Nephron (organoid): ENCODE measurements at regions not wholly inside any gene's neighbourhood (a gene's known extent, or its start where the extent isn't known, plus 50 kb on each side); places are given as distances from the start of the nearest gene placed in this dataset.

Experiments
- H3K27ac Mint-ChIP-seq, 3 experiments: 2 replicates each; pipeline ENCODE4 v1.8.0; 2020; ENCODE audit warnings: mixed read lengths in 3 of 3, mild to moderate bottlenecking in 2 of 3, moderate library complexity in 1 of 3
- H3K27me3 Mint-ChIP-seq: 2 replicates; pipeline ENCODE4 v1.8.0; 2021; ENCODE audit warnings: low read depth, mild to moderate bottlenecking, moderate library complexity, mixed read lengths
- H3K36me3 Mint-ChIP-seq: 2 replicates; pipeline ENCODE4 v1.8.0; 2020; ENCODE audit warnings: low read depth, mixed read lengths
- H3K4me1 Mint-ChIP-seq: 2 replicates; pipeline ENCODE4 v1.8.0; 2020; ENCODE audit warnings: mixed read lengths
- H3K4me3 Mint-ChIP-seq, 3 experiments: 2 replicates each; pipeline ENCODE4 v1.8.0; 2020; ENCODE audit warnings: mild to moderate bottlenecking in 3 of 3, mixed read lengths in 3 of 3, moderate library complexity in 2 of 3
- H3K9me3 Mint-ChIP-seq: 2 replicates; pipeline ENCODE4 v1.8.0; 2020; ENCODE audit warnings: mixed read lengths
- TF ChIP-seq, protein P1 (sequence below), 3 experiments: fragments of 200-600 bp; sonication (generic); IDR thresholded peaks; one replicate each; pipeline ENCODE4 v1.5.0; 2021; ENCODE audit warnings: antibody characterized with exemption in 3 of 3; ENCODE audit not compliant: unreplicated experiment in 3 of 3

- TF ChIP-seq, protein P1, sequence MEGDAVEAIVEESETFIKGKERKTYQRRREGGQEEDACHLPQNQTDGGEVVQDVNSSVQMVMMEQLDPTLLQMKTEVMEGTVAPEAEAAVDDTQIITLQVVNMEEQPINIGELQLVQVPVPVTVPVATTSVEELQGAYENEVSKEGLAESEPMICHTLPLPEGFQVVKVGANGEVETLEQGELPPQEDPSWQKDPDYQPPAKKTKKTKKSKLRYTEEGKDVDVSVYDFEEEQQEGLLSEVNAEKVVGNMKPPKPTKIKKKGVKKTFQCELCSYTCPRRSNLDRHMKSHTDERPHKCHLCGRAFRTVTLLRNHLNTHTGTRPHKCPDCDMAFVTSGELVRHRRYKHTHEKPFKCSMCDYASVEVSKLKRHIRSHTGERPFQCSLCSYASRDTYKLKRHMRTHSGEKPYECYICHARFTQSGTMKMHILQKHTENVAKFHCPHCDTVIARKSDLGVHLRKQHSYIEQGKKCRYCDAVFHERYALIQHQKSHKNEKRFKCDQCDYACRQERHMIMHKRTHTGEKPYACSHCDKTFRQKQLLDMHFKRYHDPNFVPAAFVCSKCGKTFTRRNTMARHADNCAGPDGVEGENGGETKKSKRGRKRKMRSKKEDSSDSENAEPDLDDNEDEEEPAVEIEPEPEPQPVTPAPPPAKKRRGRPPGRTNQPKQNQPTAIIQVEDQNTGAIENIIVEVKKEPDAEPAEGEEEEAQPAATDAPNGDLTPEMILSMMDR (IDR thresholded peaks at IDR 0.05; ENCODE audit: unreplicated experiment in 3 of 3): no peak
- no peak overlapping the region for H3K4me3 Mint-ChIP-seq
- H3K27me3 Mint-ChIP-seq: peaks cover 4% of the 10 kb centered on the region
- no peak overlapping the region for H3K27ac Mint-ChIP-seq
- no peaks in the 10 kb centered on the region for H3K36me3 Mint-ChIP-seq
- no peaks in the 10 kb centered on the region for H3K9me3 Mint-ChIP-seq
- H3K4me1 Mint-ChIP-seq: peaks cover 7% of the 10 kb centered on the region
These were observed 529.5 kb downstream of the ETS1 start for GRCh38 chr11:128057786-128058395.

DNA sequence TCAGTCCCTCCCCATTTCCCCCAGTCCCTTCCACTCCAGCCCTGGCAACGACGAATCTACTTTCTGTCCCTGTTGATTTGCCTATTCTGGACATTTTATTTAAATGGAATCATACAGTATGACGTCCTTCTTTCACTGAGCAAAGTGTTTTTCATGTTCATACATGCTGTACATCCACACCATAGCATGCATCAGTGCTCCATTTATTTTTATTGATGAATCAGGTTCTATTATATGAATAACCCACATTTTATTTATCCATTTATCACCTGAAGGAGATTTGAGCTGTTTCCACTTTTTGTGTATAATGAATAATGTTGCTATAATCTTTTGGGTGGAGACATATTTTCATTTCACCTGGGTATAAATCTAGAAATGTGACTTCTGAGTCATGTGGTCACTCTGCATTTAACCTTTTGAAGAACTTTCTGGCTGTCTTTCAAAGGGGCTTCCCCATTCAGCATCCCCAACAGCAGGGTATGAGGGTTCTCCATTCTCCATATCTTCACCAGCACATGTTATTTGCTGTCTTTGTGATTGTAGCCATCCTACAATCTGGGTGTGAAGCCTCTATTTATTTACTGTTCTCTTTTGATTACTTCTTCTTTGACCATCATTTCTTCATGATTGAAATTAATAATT lies 531.7 kb downstream of the ETS1 start:
- Mint-ChIP-seq H3K36me3 (no peaks in the 10 kb centered on the region), H3K9me3 (no peaks in the 10 kb centered on the region), H3K4me1 (peaks cover 16% of the 10 kb centered on the region), H3K27ac (peak overlapping the region in 1 of 3 experiments; percentile 13), H3K4me3 (no peak overlapping the region), H3K27me3 (peaks cover 4% of the 10 kb centered on the region)
- TF ChIP-seq, protein P1 (IDR thresholded peaks at IDR 0.05; ENCODE audit: unreplicated experiment in 3 of 3): no peak

DNA sequence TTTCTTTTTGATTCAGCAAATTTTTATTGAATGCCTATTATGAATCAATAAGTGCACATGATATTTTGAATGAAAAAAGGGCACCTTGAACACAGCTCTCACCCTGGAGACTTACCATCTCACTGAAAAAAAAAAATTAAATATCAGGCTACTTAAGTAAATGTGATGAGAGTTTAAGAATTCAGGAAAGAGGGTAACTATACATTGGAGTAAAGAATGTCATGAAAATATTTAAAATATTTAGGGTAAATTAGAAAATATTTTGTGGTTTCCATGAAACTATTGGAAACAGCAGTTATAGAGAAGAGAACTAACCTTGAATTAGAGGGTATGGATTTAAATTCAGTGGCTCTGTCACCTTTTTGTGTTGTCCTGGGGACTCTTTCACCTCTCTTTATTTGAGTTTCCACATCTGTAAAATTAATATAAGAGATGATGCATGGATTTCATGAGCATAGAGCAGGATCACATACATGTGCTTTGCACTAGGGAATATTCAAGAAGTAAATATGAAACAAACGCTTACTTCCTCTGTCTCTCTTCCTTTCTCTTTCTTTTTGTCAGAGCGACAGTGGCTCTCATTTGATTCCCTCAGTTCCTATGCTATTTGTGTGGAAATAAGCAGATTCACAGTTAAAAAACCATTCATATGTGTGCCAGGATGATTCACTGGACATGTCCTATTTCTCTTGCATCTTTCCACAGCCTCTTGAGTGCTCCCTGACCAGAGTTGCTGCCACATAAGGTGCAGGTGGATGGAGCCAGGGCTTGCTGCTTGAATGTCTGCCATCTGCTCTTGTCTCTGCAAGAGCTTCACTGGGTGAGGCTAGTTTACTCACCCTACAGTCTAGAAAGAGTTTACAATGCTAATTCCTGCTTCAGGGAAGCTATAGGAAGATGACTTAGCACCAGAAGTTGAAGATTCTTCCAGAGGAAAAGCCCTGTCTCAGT lies 533.1 kb downstream of the ETS1 start:
- Mint-ChIP-seq H3K9me3 (no peaks in the 10 kb centered on the region), H3K27ac (peak overlapping the region in 1 of 3 experiments; percentile 78), H3K4me3 (no peak overlapping the region), H3K36me3 (no peaks in the 10 kb centered on the region), H3K27me3 (peaks cover 4% of the 10 kb centered on the region), H3K4me1 (peaks cover 16% of the 10 kb centered on the region)
- TF ChIP-seq, protein P1 (IDR thresholded peaks at IDR 0.05; ENCODE audit: unreplicated experiment in 3 of 3): no peak

DNA sequence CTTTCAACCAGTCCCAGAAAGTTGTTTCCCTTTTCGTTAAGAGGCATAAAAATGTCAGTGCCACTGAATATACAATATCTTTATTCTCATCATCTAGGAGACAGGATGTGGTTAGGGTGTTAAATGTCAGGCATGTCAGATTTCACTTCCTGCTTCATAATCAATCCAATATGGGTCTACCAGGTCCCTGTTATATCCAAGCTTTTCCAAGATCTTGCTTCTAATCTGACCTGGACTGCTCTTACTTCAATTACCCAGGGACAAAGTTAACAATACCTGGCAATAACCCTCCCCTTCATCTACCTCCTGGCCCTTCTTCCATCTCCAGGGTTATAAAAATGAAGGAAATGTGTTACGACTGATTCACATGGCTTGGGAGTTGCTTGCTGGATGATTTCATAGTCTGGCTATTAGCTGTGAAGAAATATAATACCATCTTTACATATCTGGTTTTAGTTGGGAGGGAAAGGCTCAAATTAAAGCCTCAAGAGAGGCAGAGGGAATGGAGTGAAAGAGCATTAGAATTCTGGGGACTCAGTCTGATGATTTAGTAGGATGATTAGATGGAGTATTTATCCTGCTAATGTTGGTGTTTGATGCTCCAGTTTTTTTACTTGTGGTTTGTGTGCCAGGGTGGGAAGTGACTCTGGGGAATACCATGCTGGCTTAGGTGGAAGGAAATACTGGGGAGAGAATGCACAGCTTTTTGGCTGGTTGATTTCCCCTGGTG lies 534.3 kb downstream of the ETS1 start:
- Mint-ChIP-seq H3K4me1 (peaks cover 16% of the 10 kb centered on the region), H3K27ac (peak overlapping the region; percentile 15 to 78 (median 35)), H3K4me3 (no peak overlapping the region), H3K9me3 (no peaks in the 10 kb centered on the region), H3K27me3 (peaks cover 4% of the 10 kb centered on the region), H3K36me3 (no peaks in the 10 kb centered on the region)
- TF ChIP-seq, protein P1 (IDR thresholded peaks at IDR 0.05; ENCODE audit: unreplicated experiment in 3 of 3): no peak

GRCh38 chr11:128048121-128048520 lies 539.2 kb downstream of the ETS1 start:
- TF ChIP-seq, protein P1 (IDR thresholded peaks at IDR 0.05; ENCODE audit: unreplicated experiment in 3 of 3): no peak
- Mint-ChIP-seq H3K27ac (peak overlapping the region; percentile 42 to 91 (median 75)), H3K27me3 (no peaks in the 10 kb centered on the region), H3K9me3 (peaks cover 3% of the 10 kb centered on the region), H3K36me3 (no peaks in the 10 kb centered on the region), H3K4me3 (no peak overlapping the region), H3K4me1 (peaks cover 11% of the 10 kb centered on the region)
